Sigmoid colon (tissue), 6 donors: ENCODE measurements at regions not wholly inside any gene's neighbourhood (a gene's known extent, or its start where the extent isn't known, plus 50 kb on each side); places are given as distances from the start of the nearest gene placed in this dataset.

Experiments used
- DNase-seq: peaks from one replicate; pipeline ENCODE4 v3.0.0-alpha.2; 2019
- H3K27ac ChIP-seq, 4 donors: fragments of 200-600 bp; sonication (generic); one replicate each; pipeline ENCODE4 v1.5.1; 2016 to 2019; ENCODE audit warnings: mild to moderate bottlenecking in 1 of 4
- H3K27me3 ChIP-seq, 3 donors: fragments of 200-600 bp; sonication (generic); one replicate each; pipeline ENCODE4 v1.5.1; 2019; ENCODE audit warnings: mild to moderate bottlenecking in 1 of 3
- H3K36me3 ChIP-seq, 4 donors: fragments of 200-600 bp; sonication (generic); one replicate each; pipeline ENCODE4 v1.5.1; 2016 to 2019
- H3K4me1 ChIP-seq, 4 donors: fragments of 200-600 bp; sonication (generic); one replicate each; pipeline ENCODE4 v1.5.1; 2017 to 2019
- H3K4me3 ChIP-seq, 4 donors: fragments of 200-600 bp; sonication (generic); one replicate each; pipeline ENCODE4 v1.5.1; 2017 to 2019; ENCODE audit warnings: mild to moderate bottlenecking in 2 of 4, moderate library complexity in 1 of 4
- H3K9me3 ChIP-seq, 4 donors: fragments of 200-600 bp in 3 of 4; sonication (generic) in 3 of 4; one replicate each; pipeline versions ENCODE4 v1.5.1 to v1.6.1; 2013 to 2019
- CTCF ChIP-seq, 4 experiments: fragments of 450-650 bp in 3 of 4; fragments of 200-600 bp in 1 of 4; IDR thresholded peaks; one replicate each; pipeline ENCODE4 v1.5.1; 2016 to 2019; ENCODE audit warnings: antibody characterized with exemption in 4 of 4, mild to moderate bottlenecking in 3 of 4, moderate library complexity in 2 of 4
- EP300 ChIP-seq, 4 donors: sonication (generic); formaldehyde crosslinking; IDR thresholded peaks; one replicate each; pipeline ENCODE4 v1.6.1; 2017; ENCODE audit warnings: antibody characterized with exemption in 4 of 4
- POLR2A ChIP-seq, 2 donors: fragments of 450-650 bp; IDR thresholded peaks; one replicate each; pipeline ENCODE4 v1.6.1; 2016; ENCODE audit warnings: antibody characterized with exemption in 2 of 2, mild to moderate bottlenecking in 2 of 2, moderate library complexity in 2 of 2
- POLR2AphosphoS5 ChIP-seq, 4 donors: sonication (generic); formaldehyde crosslinking; IDR thresholded peaks; one replicate each; pipeline ENCODE4 v1.6.1; 2017; ENCODE audit warnings: antibody characterized with exemption in 4 of 4
- WGBS, 2 donors: extraction: QIAGEN DNeasy Blood & Tissue Kit; methylation state at CpG; one replicate each; pipeline ENCODE4 v1.1.7; 2013; 5-methylcytosine and 5-hydroxymethylcytosine counted together
- intact Hi-C: fragments of 100-400 bp; cut with DNase I; formaldehyde crosslinking; loops from one replicate; pipeline ENCODE4 v1.15.1; 2023
- donor health status: healthy with polysubstance abuse.
- donor health status: healthy.

GRCh38 chr4:13888112-13888511 is 260.6 kb upstream of the BOD1L1 start:
- no peak overlapping the region for H3K27ac ChIP-seq
- no peaks in the 10 kb centered on the region for H3K36me3 ChIP-seq
- TF ChIP-seq POLR2A (IDR thresholded peaks at IDR 0.05) (no peak), CTCF (IDR thresholded peaks at IDR 0.05) (no peak), EP300 (IDR thresholded peaks at IDR 0.05) (no peak), POLR2AphosphoS5 (IDR thresholded peaks at IDR 0.05) (no peak)
- intact Hi-C loops, result no loop called here
- no peak overlapping the region for H3K4me3 ChIP-seq
- no peak for DNase-seq
- H3K27me3 ChIP-seq, result no peaks in the 10 kb centered on the region
- H3K4me1 ChIP-seq, result peaks cover 0 to 18% (median 12%) of the 10 kb centered on the region in 4 donors
- no peaks in the 10 kb centered on the region for H3K9me3 ChIP-seq
- WGBS, 2 donors, result 29 to 67% methylated on average over 1 of the region's 1 CpG

- no peak for TF ChIP-seq POLR2A (IDR thresholded peaks at IDR 0.05)
- no peak for TF ChIP-seq CTCF (IDR thresholded peaks at IDR 0.05)
- TF ChIP-seq EP300 (IDR thresholded peaks at IDR 0.05), result no peak
- TF ChIP-seq POLR2AphosphoS5 (IDR thresholded peaks at IDR 0.05), result no peak
- no peaks in the 10 kb centered on the region for H3K9me3 ChIP-seq
- H3K36me3 ChIP-seq, result no peaks in the 10 kb centered on the region
- intact Hi-C loops, result no loop called here
- no peak overlapping the region for H3K4me3 ChIP-seq
- peak overlapping the region in 3 of 4 donors; percentile 39 to 65 (median 47) for H3K27ac ChIP-seq
- H3K4me1 ChIP-seq, result peaks cover 0 to 24% (median 14%) of the 10 kb centered on the region in 4 donors
- WGBS, 2 donors, result 80 to 92% methylated on average over 6 of the region's 6 CpGs
- H3K27me3 ChIP-seq, result no peaks in the 10 kb centered on the region
- DNase-seq, result no peak
Observed at GRCh38 chr4:13891544-13891939, 264.0 kb upstream of the BOD1L1 start.

GRCh38 chr4:13892739-13893105 is 265.2 kb upstream of the BOD1L1 start:
- no peaks in the 10 kb centered on the region for H3K36me3 ChIP-seq
- intact Hi-C loops, result no loop called here
- H3K27me3 ChIP-seq, result no peaks in the 10 kb centered on the region
- no peak for DNase-seq
- H3K9me3 ChIP-seq, result no peaks in the 10 kb centered on the region
- peak overlapping the region in 2 of 4 donors; percentile 47 to 65 for H3K27ac ChIP-seq
- TF ChIP-seq CTCF (IDR thresholded peaks at IDR 0.05), result no peak
- no peak for TF ChIP-seq POLR2A (IDR thresholded peaks at IDR 0.05)
- TF ChIP-seq POLR2AphosphoS5 (IDR thresholded peaks at IDR 0.05), result no peak
- no peak for TF ChIP-seq EP300 (IDR thresholded peaks at IDR 0.05)
- H3K4me1 ChIP-seq, result peaks cover 0 to 24% (median 14%) of the 10 kb centered on the region in 4 donors
- H3K4me3 ChIP-seq, result no peak overlapping the region
- WGBS, 2 donors, result 25 to 55% methylated on average over 1 of the region's 1 CpG

GRCh38 chr4:13893211-13893610 is 265.7 kb upstream of the BOD1L1 start:
- Histone ChIP-seq H3K36me3 (no peaks in the 10 kb centered on the region), H3K9me3 (no peaks in the 10 kb centered on the region), H3K27me3 (no peaks in the 10 kb centered on the region), H3K27ac (peak overlapping the region in 2 of 4 donors; percentile 47 to 65), H3K4me3 (no peak overlapping the region), H3K4me1 (peaks cover 0 to 24% (median 14%) of the 10 kb centered on the region in 4 donors)
- WGBS, 2 donors, result 82 to 87% methylated on average over 3 of the region's 3 CpGs
- intact Hi-C loops, result no loop called here
- no peak for TF ChIP-seq POLR2AphosphoS5 (IDR thresholded peaks at IDR 0.05)
- no peak for DNase-seq

- H3K27me3 ChIP-seq, result no peaks in the 10 kb centered on the region
- H3K4me1 ChIP-seq, result peaks cover 0 to 24% (median 14%) of the 10 kb centered on the region in 4 donors
- intact Hi-C loops, result no loop called here
- no peak overlapping the region for H3K27ac ChIP-seq
- TF ChIP-seq POLR2A (IDR thresholded peaks at IDR 0.05) (no peak), POLR2AphosphoS5 (IDR thresholded peaks at IDR 0.05) (no peak)
- no peaks in the 10 kb centered on the region for H3K36me3 ChIP-seq
- no peak overlapping the region for H3K4me3 ChIP-seq
- no peak for DNase-seq
- 85 to 93% methylated on average over 2 of the region's 2 CpGs for WGBS, 2 donors
- H3K9me3 ChIP-seq, result no peaks in the 10 kb centered on the region
Observed at GRCh38 chr4:13893987-13894386, 266.5 kb upstream of the BOD1L1 start.

GRCh38 chr4:13900780-13901179 is 273.3 kb upstream of the BOD1L1 start:
- Histone ChIP-seq H3K9me3 (no peaks in the 10 kb centered on the region), H3K27ac (no peak overlapping the region), H3K4me1 (no peaks in the 10 kb centered on the region), H3K4me3 (no peak overlapping the region), H3K27me3 (no peaks in the 10 kb centered on the region), H3K36me3 (no peaks in the 10 kb centered on the region)
- TF ChIP-seq CTCF (IDR thresholded peaks at IDR 0.05) (no peak), POLR2A (IDR thresholded peaks at IDR 0.05) (no peak), POLR2AphosphoS5 (IDR thresholded peaks at IDR 0.05) (no peak), EP300 (IDR thresholded peaks at IDR 0.05) (no peak)
- 89 to 95% methylated on average over 4 of the region's 4 CpGs for WGBS, 2 donors
- DNase-seq, result no peak
- intact Hi-C loops, result no loop called here
